GM21381 (cell line): ENCODE measurements at regions not wholly inside any gene's neighbourhood (a gene's known extent, or its start where the extent isn't known, plus 50 kb on each side); places are given as distances from the start of the nearest gene placed in this dataset.
"Not testable (repeated sequence)": the region's sequence is repeated elsewhere in the genome, so short reads cannot be mapped to it uniquely, and the experiment has no call there.

Source experiments
- ATAC-seq: cut with Tn5 transposase; IDR thresholded peaks from one replicate; pipeline ENCODE4 v1.9.1; 2021; ENCODE audit warnings: mild to moderate bottlenecking, moderate library complexity; ENCODE audit not compliant: unreplicated experiment

DNA sequence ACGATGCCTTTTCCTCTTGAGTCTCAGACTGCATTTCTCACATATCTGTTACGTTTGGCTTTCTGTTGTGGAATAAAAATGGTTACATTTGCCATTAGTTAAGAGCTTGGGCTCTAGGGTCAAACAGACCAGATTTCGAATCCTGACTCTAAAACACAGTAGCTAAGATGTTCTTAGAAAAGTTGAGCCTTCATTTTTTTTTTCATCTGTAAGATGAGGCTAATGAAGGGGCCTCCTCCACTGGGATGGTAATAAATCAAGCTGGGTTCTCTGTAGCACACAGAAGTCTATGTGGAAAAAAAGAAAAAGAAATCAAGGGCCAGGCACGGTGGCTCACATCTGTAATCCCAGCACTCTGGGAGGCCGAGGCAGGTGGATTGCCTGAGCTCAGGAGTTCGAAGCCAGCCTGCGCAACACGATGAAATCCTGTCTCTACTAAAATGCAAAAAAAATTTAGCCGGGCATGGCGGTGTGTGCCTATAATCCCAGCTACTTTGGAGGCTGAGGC, 49.9 kb upstream of the CAPRIN1 start:
- no peak for ATAC-seq

DNA sequence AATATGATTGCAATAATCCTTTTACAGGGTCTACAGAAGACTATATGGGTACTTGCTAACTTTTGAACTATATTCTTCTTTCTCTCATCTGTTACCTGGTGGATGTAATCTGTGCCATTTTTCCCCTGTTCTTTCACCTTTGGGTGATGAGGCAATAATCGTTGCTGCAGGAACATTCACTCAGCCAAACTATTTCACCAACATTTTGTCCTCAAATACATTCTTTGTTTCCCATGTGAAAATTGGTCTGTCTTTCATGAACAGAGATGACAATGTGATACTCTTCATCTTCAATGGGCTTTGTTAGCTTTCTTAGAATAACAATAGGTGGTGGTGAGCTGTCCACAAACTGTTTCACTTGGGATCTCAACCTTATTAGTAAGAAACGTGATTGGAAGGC, 52.1 kb upstream of the CAPRIN1 start:
- ATAC-seq: no peak

DNA sequence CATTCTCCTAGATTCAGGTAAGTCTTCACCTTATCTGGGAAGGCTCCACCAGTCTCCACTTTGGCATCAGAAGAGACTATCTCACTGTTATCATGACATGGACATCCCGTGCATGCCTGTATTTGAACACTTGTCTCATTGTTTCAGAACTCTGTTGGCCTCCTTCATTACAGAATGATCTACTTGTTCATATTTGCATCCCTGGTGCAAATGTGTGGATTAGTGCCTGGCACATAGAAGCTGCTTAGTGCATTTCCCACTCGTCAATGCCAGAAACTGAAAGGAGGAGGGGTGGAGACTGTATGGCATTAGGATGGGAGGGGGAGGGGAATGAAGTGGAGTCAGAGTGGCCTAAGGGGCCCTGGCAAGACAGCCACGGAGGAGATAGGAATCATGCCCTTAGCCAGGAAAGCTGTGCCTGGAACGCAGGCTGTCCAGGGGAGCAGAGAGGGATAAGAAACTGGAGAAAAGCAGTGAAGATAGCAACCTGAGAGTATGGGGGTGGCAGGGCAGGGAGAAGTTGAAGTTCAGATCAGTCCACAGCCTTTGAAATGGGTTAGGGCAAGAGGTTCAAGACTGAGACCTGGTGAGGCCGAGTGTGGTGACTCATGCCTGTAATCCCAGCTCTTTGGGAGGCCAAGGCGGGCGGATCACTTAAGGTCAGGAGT, 53.8 kb upstream of the CAPRIN1 start:
- no peak for ATAC-seq

DNA sequence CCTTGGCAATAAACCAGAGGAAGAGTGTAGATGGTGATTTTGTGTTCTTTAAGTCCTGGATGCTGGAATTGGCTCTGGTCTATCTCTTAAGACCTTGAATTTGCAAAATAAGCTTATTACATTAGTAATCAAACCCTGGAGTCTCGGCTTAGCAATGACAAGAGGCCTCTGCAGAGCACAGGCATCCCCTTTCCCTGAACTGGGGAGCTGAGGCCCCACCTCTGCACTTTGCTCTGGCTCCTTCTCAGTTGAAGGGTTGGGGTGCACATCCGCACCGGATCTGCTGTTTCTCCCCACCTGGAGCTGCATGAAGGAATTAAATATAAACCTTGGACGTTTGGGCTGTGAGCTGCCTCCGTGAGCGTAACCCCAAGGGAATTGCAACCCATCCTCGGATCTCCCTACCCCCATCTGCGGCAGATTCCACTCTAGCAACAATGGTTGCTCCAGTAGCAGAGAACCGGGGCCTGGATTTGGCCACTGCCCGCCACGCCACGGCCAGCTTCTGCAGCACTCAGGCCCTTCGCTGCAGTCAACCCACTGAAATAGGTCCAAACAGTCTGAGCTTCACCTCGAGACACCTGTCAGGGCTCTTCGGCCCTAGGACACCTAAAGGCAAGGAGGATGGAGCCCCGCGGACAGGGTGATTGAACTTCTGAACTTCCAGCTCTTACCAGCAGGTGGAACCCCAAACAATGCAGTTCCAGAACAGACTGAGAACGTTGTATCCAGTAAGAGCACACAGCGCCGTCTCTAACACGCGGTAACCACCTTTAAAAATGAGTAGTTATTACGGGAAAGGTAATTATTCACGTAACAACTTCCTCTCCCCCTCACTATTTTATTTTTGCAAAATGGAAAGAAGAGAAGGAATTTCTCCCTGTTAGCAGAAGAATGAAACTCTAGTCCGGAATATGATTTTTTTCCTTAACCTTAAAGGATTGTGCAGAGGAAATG, 54.8 kb upstream of the CAPRIN1 start:
- ATAC-seq: peak; percentile 61

DNA sequence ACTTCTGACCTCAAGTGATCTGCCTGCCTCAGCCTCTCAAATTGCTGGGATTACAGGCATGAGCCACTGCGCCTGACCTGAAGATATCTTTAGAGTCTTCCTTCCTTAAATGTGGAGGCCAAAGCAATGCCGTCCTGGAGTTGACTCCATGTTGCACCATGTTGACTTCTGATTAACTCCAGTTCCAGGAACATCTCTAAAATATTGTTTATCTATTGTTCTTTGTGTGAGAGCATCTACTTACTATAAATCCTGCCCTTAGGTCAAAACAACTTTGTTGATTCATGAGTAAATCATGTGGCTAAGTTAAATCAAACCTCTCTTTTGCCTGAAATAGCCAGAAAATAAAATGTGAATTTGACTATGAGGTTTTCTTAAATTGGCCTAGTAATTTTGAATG, 56.6 kb upstream of the CAPRIN1 start:
- ATAC-seq: no peak

DNA sequence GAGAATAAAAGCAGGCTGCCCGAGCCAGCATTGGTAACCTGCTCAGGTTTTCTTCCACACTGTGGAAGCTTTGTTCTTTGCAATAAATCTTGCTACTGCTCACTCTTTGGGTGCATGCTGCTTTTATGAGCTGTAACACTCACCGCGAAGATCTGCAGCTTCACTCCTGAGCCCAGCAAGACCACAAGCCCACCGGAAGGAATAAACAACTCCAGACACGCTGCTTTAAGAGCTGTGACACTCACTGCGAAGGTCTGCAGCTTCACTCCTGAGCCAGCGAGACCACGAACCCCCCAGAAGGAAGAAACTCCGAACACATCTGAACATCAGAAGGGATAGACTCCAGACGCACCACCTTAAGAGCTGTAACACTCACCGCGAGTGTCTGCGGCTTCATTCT, 60.4 kb upstream of the CAPRIN1 start:
- not testable (repeated sequence) for ATAC-seq

DNA sequence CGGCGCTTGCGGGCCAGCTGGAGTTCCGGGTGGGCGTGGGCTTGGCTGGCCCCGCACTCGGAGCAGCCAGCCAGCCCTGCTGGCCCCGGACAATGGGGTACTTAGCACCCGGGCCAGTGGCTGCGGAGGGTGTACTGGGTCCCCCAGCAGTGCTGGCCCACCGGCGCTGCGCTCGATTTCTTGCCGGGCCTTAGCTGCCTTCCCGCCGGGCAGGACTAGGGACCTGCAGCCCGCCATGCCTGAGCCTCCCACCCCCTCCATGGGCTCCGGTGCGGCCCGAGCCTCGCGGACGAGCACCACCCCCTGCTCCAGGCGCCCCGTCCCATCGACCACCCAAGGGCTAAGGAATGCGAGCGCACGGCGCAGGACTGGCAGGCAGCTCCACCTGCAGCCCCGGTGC, 61.4 kb upstream of the CAPRIN1 start:
- ATAC-seq: not testable (repeated sequence)

DNA sequence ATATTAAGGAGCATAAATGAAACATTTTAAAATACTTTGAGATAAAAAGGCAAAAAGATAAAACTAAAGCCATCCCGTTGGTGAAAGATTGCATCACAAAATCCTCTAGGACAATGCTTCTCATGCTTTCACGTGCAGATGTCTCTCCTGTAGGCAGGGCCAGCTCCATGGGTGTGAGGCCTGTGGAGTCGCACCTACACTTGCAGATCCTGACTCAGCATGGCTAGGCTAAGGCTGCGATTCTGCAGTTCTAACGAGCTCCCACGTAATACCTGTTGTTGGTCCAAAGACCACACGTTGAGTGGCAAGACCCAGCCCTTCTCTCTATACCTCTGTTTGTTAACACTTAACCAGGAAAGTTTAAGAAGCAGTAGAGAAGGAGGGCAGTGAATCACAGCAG, 62.1 kb upstream of the CAPRIN1 start:
- no peak for ATAC-seq

DNA sequence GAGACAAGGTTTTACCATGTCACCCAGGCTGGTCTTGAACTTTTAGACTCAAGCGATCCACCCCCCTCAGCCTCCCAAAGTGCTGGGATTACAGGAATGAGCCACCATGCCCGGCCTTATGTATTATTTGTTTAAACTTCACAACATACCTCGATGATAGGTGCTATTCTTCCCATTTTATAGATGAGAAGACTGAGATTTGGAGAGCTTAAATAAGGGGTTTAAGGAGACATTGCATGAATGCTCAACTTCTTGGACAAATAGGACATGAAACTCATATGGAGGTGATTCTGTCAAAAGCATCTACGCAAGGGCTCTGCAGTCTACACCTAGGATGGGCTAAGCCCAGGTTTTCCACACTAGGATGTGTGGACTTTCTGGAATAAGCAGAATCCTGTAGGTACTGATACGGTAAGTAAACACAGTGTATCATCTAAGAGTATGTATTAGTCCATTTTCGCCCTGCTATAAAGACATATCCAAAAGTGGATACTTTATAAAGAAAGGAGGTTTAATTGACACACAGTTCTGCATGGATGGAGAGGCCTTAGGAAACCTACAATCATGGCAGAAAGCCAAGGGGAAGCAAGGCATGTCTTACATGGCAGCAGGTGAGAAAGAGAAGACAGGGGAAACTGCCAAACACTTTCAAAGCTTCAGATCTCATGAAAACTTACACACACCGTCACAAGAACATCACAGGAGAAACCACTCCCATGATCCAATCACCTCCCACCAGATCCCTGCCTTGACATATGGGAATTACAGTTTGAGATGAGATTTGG, 62.8 kb upstream of the CAPRIN1 start:
- ATAC-seq: no peak

DNA sequence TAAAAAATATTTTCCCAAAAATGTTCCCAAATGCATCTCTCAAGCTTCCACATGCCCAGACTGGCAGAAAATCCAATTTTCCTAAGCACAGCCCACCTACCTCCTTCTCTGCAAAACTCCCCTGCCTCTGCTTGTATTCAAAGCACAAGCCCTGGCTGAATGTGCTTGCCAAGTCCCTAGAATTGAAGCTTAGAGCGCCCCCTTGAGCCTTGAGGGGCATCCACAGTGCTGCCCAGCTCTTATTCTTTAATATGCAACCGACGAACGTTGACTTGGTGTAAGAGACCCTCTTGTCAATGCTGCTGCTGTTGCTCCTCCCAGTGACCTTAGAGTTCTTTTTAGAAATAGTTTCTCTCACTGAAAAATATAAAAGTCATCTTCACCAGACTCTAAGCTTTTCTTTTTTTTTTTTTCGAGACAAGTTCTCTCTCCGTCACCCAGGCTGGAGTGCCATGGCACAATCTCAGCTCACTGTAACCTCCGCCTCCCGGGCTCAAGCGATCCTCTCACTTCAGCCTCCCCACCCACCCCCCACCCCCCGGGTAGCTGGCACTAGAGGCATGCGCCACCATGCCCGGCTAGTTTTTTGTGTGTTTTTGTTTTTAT, 63.5 kb upstream of the CAPRIN1 start:
- ATAC-seq: no peak

DNA sequence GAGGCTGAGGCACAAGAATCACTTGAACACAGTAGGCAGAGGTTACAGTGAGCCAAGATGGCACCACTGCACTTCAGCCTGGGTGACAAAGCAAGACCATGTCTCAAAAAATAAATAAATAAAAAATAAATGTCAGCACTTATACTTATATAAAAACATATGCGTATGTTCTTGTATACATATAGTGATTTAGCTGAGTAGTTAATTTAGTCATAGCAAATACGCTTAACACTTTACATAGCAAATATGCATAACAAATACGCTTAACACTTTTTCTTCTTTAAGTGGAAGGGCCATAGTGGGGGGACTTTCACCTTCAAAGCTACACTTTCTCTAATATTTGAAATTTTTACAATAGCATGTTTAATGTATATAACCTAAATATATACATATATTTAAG, 64.0 kb upstream of the CAPRIN1 start:
- no peak for ATAC-seq

DNA sequence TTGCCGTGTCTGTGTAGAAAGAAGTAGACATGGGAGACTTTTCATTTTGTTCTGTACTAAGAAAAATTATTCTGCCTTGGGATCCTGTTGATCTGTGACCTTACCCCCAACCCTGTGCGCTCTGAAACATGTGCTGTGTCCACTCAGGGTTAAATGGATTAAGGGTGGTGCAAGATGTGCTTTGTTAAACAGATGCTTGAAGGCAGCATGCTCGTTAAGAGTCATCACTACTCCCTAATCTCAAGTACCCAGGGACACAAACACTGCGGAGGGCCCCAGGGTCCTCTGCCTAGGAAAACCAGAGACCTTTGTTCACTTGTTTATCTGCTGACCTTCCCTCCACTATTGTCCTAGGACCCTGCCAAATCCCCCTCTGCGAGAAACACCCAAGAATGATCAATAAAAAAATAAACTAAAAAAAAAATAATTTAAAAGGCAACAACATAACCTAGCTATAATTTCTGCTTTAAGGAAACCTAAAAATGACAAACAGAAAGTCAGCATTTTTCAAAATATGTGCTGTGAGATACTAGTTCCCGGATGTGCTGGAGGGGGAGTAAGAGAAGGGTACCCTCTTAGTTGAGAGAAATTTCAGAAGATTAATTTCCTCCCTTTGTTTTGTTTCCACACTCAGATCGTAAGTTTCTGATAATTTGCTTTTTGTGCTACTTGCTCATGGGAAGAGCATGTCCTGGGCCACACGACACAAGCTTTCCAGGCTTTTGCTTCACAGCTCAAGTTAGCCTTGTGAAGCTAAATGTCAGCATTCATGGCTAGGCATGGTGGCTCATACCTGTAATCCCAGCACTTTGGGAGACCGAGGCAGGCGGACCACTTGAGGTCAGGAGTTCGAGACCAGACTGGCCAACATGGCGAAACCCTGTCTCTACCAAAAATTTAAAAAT, 64.7 kb upstream of the CAPRIN1 start:
- not testable (repeated sequence) for ATAC-seq

DNA sequence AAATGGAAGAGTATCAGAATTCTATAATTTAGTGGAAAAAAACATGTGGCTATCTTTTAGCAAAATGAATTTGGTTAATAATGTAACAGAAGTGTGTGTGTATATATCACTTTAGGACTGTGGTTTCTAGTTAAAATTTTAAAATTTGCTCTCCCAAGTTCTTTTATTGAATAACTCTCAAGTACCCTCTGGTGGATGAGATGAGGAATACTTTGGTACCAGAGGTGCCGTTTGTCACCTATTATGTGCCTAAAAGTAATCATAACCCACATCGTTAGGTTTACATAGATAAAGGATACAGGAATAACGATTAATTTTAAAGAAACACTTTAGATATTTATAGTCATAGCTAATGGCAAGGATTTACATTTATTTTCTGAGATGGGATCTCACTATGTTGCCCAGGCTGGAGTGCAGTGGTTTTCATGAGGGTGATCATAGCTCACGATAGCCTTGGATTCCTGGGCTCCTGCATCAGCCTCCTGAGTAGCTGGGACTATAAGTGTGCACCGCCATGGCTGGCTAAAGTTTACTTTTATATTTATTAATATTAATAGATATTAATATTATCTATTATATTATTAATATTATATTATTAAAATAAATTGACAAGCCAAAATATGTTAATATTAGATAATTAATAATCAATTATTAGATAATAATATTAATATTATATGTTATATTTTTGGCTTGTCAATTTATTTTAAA, 66.7 kb upstream of the CAPRIN1 start:
- ATAC-seq: no peak

DNA sequence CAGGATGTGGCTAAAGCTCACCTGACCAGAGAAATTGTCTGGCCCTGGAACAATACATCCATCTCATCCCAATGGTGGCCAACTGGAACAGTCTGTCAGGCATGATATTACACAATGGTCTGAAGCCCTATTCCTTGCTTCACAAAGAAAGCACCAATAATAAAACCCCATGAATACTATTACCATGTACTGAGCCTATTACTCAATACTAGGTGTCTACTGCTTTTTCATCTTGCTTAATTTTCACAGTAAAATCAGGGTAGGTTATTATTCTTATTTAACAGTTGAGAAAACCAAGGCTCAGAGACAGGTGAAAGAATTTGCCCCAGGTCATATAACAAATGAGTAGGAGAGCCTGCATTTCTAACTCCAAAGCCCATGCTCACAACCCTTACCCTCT, 68.9 kb upstream of the CAPRIN1 start:
- ATAC-seq: no peak

DNA sequence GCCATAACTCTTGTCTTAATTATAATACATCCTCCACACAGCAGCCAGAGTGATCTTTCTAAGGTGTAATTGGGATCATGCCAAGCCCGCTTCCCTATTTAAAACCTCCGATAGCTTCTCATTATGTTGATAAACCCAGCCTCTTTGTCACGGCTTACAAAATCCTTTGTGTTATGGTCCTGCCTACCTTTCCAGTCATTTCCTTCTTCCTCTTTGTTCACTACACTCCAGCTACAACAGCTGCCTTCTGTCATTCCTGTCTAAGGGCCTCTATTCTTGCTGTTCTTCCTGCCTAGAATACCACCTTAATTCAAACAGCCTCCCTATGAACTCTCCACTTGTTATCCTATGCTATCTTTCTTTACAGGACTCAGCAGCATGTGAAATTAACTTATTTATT, 70.6 kb upstream of the CAPRIN1 start:
- ATAC-seq: no peak

DNA sequence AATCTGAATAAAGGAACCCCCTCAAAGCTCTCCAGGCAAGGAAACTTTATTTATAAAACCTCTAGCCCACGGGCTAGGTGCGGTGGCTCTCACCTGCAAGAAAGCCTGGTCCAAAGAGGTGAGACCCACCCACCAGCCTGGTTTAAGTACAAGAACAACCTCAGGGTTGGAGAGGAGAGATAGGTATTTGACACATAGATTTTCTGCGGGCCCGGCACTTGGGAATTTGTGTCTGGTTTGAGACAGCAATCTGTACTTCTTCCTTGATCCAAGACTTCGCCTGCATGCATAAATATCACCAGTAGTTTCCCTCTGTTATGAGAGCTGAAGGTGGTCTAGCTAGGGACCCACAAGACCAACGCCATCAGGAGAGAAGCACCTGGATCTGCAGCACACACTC, 73.2 kb upstream of the CAPRIN1 start:
- ATAC-seq: no peak

DNA sequence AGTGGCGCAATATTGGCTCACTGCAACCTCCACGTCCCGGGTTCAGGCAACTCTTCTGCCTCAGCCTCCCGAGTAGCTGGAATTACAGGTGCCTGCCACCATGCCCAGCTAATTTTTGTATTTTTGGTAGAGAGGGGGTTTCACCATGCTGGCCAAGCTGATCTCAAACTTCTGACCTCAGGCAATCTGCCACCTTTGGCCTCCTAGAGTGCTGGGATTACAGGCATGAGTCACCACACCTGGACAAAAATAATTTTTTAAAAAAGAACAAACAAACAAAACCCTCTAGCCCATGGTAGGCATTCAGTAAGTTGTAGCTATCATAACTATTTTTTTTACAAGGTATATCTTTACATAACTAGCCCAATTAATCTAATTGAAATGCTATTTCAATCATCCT, 73.9 kb upstream of the CAPRIN1 start:
- no peak for ATAC-seq

DNA sequence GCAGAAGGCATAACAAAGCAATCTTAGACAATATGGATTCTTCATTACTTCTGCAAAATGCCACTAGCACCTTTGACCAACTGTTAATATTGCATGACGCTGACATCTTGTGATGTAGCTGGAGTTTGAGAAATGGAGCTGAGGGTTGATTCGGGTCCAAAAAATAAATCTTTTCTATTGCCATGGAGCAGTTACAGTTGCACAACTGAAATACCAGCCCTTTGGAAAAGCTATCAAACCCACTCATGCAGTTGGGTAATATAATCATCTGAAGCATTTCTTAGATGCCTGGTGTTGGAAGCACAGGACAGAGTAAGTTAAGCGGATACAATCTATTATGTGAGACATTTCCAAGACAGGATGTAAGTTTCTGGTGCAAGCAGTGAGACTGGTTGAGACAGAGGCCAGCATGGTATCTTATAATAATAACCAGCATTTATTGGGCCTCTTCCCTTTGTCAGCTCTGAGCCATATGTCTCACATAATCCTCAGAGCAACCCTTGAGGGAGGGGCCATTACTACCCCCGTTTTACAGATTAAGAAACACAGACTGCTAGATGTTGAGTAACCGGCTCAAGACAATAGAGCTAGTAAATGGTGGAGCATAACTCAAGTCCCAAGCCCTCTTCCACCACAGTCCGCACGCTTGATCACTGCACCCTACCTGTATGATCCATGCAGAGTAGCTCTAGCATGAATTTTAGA, 74.9 kb upstream of the CAPRIN1 start:
- ATAC-seq: no peak

DNA sequence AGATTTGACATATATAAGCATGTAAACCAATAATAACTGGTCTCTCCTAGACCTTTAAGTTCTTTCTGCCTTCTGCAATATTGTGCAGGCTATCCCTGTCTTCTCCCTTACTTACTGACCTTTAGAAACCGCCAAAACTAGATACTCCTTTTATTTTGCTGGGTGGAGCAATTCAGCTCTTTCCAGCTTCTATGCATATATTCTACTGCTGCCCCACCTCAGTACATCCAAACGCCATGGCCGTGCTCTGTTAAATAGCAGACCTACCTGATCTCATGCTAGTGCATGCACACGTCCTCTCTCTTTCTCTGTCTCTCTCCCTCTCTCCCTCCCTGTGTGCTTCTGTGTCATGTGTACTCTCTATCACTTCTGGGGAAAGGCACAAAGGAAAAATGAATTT, 76.7 kb upstream of the CAPRIN1 start:
- ATAC-seq: no peak
